AG04450 (cell line): ENCODE measurements at regions not wholly inside any gene's neighbourhood (a gene's known extent, or its start where the extent isn't known, plus 50 kb on each side); places are given as distances from the start of the nearest gene placed in this dataset.

Experiments
- CTCF ChIA-PET: fragments of 300-600, 350-600 bp; formaldehyde crosslinking; extraction: SDS; loops from one replicate; lab custom pipeline; 2022; ENCODE audit warnings: antibody characterized with exemption, inconsistent platforms; lab: Charles Lee
- POLR2A ChIA-PET: fragments of 350-600 bp; formaldehyde crosslinking; extraction: SDS; loops from one replicate; lab custom pipeline; 2021; ENCODE audit warnings: antibody characterized with exemption, inconsistent platforms; lab: Yijun Ruan, JAX
- DNase-seq: peaks from one replicate; pipeline ENCODE4 v3.0.0-alpha.2; 2011; ENCODE audit warnings: low read depth, low spot score
- H3K27ac ChIP-seq: one replicate; pipeline ENCODE4 v1.5.1; 2012; ENCODE audit warnings: low read depth, low read length, control low read depth
- H3K27me3 ChIP-seq: one replicate; pipeline ENCODE4 v1.6.0; 2012; ENCODE audit warnings: low read length; ENCODE audit not compliant: control insufficient read depth, insufficient read depth
- H3K4me3 ChIP-seq: 2 replicates; pipeline ENCODE4 v1.5.1; 2011; ENCODE audit warnings: mild to moderate bottlenecking, low read depth, low read length, control low read depth
- H3K9me3 ChIP-seq: 2 replicates; pipeline ENCODE4 v1.5.1; 2012; ENCODE audit warnings: low read length; ENCODE audit not compliant: control insufficient read depth, insufficient read depth
- CTCF ChIP-seq: IDR thresholded peaks from 2 replicates; pipeline ENCODE4 v1.5.1; 2011; ENCODE audit warnings: low read depth, low read length, control low read depth, inconsistent platforms

- TF ChIP-seq CTCF = no peak
- POLR2A ChIA-PET = no interaction called here
- Histone ChIP-seq H3K27ac (no peak overlapping the region), H3K27me3 (peaks cover 15% of the 10 kb centered on the region), H3K9me3 (no peaks in the 10 kb centered on the region), H3K4me3 (no peak overlapping the region)
- CTCF ChIA-PET = interaction anchor here (7.2 kb wide), 1 partner anchor 8 kb away, joined by 47 read pairs; no protein-coding TSS in a partner anchor
- no peak for DNase-seq
Measured at GRCh38 chr16:17571499-17572093, 100.8 kb upstream of the XYLT1 start.

GRCh38 chr16:17568239-17568638 lies 97.5 kb upstream of the XYLT1 start:
- H3K27ac ChIP-seq = no peak overlapping the region
- no peak for TF ChIP-seq CTCF
- peaks cover 17% of the 10 kb centered on the region for H3K27me3 ChIP-seq
- no peak overlapping the region for H3K4me3 ChIP-seq
- H3K9me3 ChIP-seq = no peaks in the 10 kb centered on the region
- ChIA-PET CTCF (interaction anchor here (1.5 to 7.2 kb wide), 2 partner anchors 11 to 12 kb away, joined by 5 to 47 read pairs; no protein-coding TSS in a partner anchor), POLR2A (no interaction called here)
- DNase-seq = no peak

- ChIA-PET POLR2A (no interaction called here), CTCF (interaction anchor here (0.6 to 7.2 kb wide), 3 partner anchors 11 to 87 kb away, joined by 3 to 47 read pairs (median 5); no protein-coding TSS in a partner anchor)
- Histone ChIP-seq H3K9me3 (no peaks in the 10 kb centered on the region), H3K27me3 (peaks cover 15% of the 10 kb centered on the region), H3K27ac (no peak overlapping the region), H3K4me3 (no peak overlapping the region)
- no peak for TF ChIP-seq CTCF
- DNase-seq = no peak
Measured at GRCh38 chr16:17567455-17567854, 96.7 kb upstream of the XYLT1 start.

GRCh38 chr16:17566656-17567450 lies 96.1 kb upstream of the XYLT1 start:
- H3K4me3 ChIP-seq = no peak overlapping the region
- POLR2A ChIA-PET = no interaction called here
- CTCF ChIA-PET = interaction anchor here (0.6 to 7.2 kb wide), 4 partner anchors 10 to 86 kb away, joined by 3 to 47 read pairs (median 4); no protein-coding TSS in a partner anchor
- H3K27ac ChIP-seq = no peak overlapping the region
- peaks cover 17% of the 10 kb centered on the region for H3K27me3 ChIP-seq
- H3K9me3 ChIP-seq = no peaks in the 10 kb centered on the region
- TF ChIP-seq CTCF = no peak
- DNase-seq = no peak

- POLR2A ChIA-PET = no interaction called here
- no peak for TF ChIP-seq CTCF
- CTCF ChIA-PET = interaction anchor here (1.1 to 7.2 kb wide), 3 partner anchors 9 to 24 kb away, joined by 3 to 47 read pairs (median 4); no protein-coding TSS in a partner anchor
Measured at GRCh38 chr16:17566075-17566474, 95.3 kb upstream of the XYLT1 start.

More at GRCh38 chr16:17566075-17566474, 95.3 kb upstream of the XYLT1 start:
- H3K9me3 ChIP-seq = no peaks in the 10 kb centered on the region
- H3K27ac ChIP-seq = no peak overlapping the region
- no peak for DNase-seq
- peaks cover 16% of the 10 kb centered on the region for H3K27me3 ChIP-seq
- H3K4me3 ChIP-seq = no peak overlapping the region
